Gastroesophageal sphincter (tissue), 4 donors: ENCODE measurements at regions not wholly inside any gene's neighbourhood (a gene's known extent, or its start where the extent isn't known, plus 50 kb on each side); places are given as distances from the start of the nearest gene placed in this dataset.
A peak's percentile ranks its signal among the peaks of the same experiment; 100 is the strongest.

Experiments used
- ATAC-seq: fragments of 150-250 bp; one replicate; pipeline ENCODE4 v1.9.1; 2016; ENCODE audit warnings: mild to moderate bottlenecking, moderate library complexity
- H3K27ac ChIP-seq, 4 donors: fragments of 200-600 bp; sonication (generic) in 3 of 4; 1 replicate in 3 of 4; 2 replicates in 1 of 4; pipeline ENCODE4 v1.5.1; 2016 to 2019
- H3K27me3 ChIP-seq: fragments of 200-600 bp; sonication (generic); one replicate; pipeline ENCODE4 v1.5.1; 2019
- H3K36me3 ChIP-seq, 2 donors: fragments of 200-600 bp; sonication (generic); one replicate each; pipeline ENCODE4 v1.5.1; 2019; ENCODE audit warnings: control low read depth in 1 of 2
- H3K4me1 ChIP-seq, 3 donors: fragments of 200-600 bp; sonication (generic); 1 replicate in 2 of 3; 2 replicates in 1 of 3; pipeline ENCODE4 v1.5.1; 2016 to 2019; ENCODE audit warnings: control low read depth in 2 of 3
- H3K4me3 ChIP-seq, 2 donors: fragments of 200-600 bp; sonication (generic); one replicate each; pipeline ENCODE4 v1.5.1; 2019; ENCODE audit warnings: mild to moderate bottlenecking in 1 of 2, moderate library complexity in 1 of 2
- H3K9me3 ChIP-seq, 3 donors: fragments of 200-600 bp; sonication (generic); one replicate each; pipeline ENCODE4 v1.5.1; 2017 to 2019; ENCODE audit warnings: control low read depth in 2 of 3
- EP300 ChIP-seq: sonication (generic); formaldehyde crosslinking; IDR thresholded peaks from one replicate; pipeline ENCODE4 v1.6.1; 2017; ENCODE audit warnings: antibody characterized with exemption, mild to moderate bottlenecking
- POLR2A ChIP-seq, 2 donors: fragments of 450-650 bp; IDR thresholded peaks; one replicate each; pipeline ENCODE4 v1.6.1; 2017; ENCODE audit warnings: antibody characterized with exemption in 2 of 2, mild to moderate bottlenecking in 2 of 2, moderate library complexity in 1 of 2
- POLR2AphosphoS5 ChIP-seq: sonication (generic); formaldehyde crosslinking; IDR thresholded peaks from one replicate; pipeline ENCODE4 v1.6.1; 2017; ENCODE audit warnings: antibody characterized with exemption
- WGBS, 2 donors: methylation state at CpG; one replicate each; pipeline ENCODE4 v1.1.5; 2018; ENCODE audit warnings: low coverage in 1 of 2; 5-methylcytosine and 5-hydroxymethylcytosine counted together
- TF ChIP-seq, protein P1 (sequence below), 4 experiments: fragments of 200-600 bp in 2 of 4; fragments of 450-650 bp in 2 of 4; sonication (generic) in 1 of 4; IDR thresholded peaks; one replicate each; pipeline ENCODE4 v1.5.1; 2017 to 2019; ENCODE audit warnings: antibody characterized with exemption in 4 of 4, mild to moderate bottlenecking in 2 of 4, moderate library complexity in 2 of 4

DNA sequence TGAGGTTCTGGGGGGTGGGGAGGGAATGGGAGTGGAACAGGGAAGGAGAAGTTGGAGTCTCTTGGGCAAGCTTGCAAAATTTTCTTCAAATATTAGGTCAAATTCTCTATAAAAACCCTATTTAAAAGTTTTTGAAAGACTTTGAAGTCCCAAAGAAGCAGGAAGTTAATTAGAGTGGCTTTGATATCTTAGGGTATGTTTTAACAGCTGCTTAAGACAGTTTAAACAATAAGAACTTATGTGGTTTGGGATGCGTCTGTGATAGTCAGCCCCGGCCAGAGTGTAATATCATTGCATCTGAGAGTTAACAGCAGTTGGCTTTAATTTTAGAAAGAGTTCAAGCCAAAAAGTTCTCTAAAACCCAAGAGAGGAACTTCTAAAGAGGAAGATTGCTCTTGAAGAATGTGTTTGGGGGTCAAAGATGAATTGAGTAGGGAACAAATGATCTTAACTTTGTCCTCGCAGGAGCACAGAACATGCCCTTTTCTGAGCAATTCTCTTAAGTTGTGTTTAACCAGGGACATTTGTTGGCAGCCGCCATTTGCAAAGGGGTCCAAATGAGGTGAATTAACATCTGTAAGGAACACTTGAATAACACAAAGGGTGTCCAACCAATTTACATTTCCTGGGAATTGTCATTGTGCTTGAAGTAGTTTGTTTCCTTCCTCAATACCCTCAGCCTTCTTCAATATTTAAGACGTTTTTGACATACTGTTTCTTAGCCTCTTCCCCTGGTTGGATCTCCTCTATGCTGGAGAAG, 182.4 kb downstream of the PTEN start:
- no peaks in the 10 kb centered on the region for H3K27me3 ChIP-seq
- no peak for TF ChIP-seq POLR2AphosphoS5
- TF ChIP-seq EP300: no peak
- no peak for TF ChIP-seq POLR2A (IDR thresholded peaks at IDR 0.05)
- TF ChIP-seq, protein P1, sequence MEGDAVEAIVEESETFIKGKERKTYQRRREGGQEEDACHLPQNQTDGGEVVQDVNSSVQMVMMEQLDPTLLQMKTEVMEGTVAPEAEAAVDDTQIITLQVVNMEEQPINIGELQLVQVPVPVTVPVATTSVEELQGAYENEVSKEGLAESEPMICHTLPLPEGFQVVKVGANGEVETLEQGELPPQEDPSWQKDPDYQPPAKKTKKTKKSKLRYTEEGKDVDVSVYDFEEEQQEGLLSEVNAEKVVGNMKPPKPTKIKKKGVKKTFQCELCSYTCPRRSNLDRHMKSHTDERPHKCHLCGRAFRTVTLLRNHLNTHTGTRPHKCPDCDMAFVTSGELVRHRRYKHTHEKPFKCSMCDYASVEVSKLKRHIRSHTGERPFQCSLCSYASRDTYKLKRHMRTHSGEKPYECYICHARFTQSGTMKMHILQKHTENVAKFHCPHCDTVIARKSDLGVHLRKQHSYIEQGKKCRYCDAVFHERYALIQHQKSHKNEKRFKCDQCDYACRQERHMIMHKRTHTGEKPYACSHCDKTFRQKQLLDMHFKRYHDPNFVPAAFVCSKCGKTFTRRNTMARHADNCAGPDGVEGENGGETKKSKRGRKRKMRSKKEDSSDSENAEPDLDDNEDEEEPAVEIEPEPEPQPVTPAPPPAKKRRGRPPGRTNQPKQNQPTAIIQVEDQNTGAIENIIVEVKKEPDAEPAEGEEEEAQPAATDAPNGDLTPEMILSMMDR (IDR thresholded peaks at IDR 0.05): no peak
- H3K9me3 ChIP-seq: no peaks in the 10 kb centered on the region
- WGBS, 2 donors: 36 to 51% methylated on average over 3 to 5 of the region's 5 CpGs
- H3K36me3 ChIP-seq: no peaks in the 10 kb centered on the region
- H3K4me3 ChIP-seq: no peak overlapping the region
- ATAC-seq: no peak
- H3K4me1 ChIP-seq: peaks cover 0 to 17% (median 0%) of the 10 kb centered on the region in 3 donors
- peak overlapping the region in 2 of 4 donors; percentile 33 to 51 for H3K27ac ChIP-seq

DNA sequence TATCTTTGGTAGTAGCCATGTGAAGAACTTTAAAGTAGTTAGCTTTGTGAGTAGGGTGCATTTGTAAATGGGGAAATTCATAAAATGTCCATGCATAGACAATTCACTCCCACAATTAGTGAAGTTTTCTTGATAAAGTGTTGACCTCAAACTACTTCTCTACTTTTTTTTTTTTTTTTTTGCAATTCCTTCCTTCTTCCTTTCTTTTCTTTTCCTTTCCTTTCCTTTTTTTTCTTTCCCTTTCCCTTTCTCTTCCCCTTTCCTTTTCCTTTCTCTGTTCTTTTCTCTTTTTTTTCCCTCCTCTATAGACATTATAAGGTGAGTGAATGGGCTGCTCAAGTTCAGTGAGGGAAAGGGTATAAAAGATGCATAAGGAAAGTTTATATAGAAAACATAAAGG, 184.2 kb downstream of the PTEN start:
- H3K4me1 ChIP-seq: peaks cover 0 to under 1% (median 0%) of the 10 kb centered on the region in 3 donors
- TF ChIP-seq, protein P1 (IDR thresholded peaks at IDR 0.05): no peak
- TF ChIP-seq POLR2AphosphoS5 (no peak), EP300 (no peak), POLR2A (IDR thresholded peaks at IDR 0.05) (no peak)
- ATAC-seq: no peak
- H3K27me3 ChIP-seq: no peaks in the 10 kb centered on the region
- H3K4me3 ChIP-seq: no peak overlapping the region
- H3K27ac ChIP-seq: no peak overlapping the region
- no peaks in the 10 kb centered on the region for H3K9me3 ChIP-seq
- no peaks in the 10 kb centered on the region for H3K36me3 ChIP-seq

DNA sequence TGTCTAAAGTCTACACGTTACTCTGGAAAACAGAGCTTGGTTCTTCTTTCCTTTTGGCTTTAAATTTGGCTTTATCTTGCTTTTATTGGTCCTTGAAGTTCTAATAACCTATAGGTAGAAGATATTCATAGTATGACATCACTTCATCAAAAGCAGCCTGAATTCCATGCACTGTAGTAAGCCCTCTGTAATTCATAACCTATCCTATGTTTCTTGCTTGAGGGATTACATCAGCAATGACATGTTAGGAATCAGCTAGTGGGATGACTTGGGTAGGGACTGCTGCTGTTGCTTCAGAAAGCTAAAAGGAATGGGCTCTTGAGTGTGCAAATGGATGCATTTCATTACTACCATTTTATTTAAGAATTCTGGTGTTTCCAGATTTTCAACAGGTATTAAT, 184.9 kb downstream of the PTEN start:
- Histone ChIP-seq H3K27me3 (no peaks in the 10 kb centered on the region), H3K4me1 (no peaks in the 10 kb centered on the region), H3K9me3 (no peaks in the 10 kb centered on the region), H3K36me3 (no peaks in the 10 kb centered on the region), H3K27ac (no peak overlapping the region), H3K4me3 (no peak overlapping the region)
- no peak for ATAC-seq
- TF ChIP-seq POLR2AphosphoS5 (no peak), POLR2A (IDR thresholded peaks at IDR 0.05) (no peak), EP300 (no peak)
- WGBS, 2 donors: 75 to 88% methylated on average over 1 of the region's 1 CpG

DNA sequence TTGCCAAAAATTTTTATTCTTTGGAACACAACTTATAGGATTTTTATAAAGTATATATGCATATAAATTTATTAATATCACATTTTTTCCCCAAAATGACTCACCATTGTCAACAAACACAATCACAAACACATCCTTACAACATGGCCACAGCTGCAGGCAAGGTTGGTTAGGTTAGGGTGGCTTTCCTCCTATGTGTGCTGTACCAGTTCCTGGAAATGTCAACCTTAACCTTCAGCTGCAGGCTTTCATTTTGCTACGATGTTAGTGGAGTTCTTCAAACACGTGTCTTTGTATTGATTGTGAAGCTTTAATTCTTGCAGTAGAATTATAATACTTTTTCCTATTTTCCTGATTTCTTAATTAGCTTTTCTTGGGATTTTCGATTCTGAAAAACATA, 185.8 kb downstream of the PTEN start:
- no peaks in the 10 kb centered on the region for H3K9me3 ChIP-seq
- WGBS, 2 donors: 82 to 97% methylated on average over 3 of the region's 3 CpGs
- TF ChIP-seq, protein P1 (IDR thresholded peaks at IDR 0.05): no peak
- TF ChIP-seq POLR2A (IDR thresholded peaks at IDR 0.05) (no peak), EP300 (no peak), POLR2AphosphoS5 (no peak)
- H3K27ac ChIP-seq: no peak overlapping the region
- no peaks in the 10 kb centered on the region for H3K4me1 ChIP-seq
- ATAC-seq: no peak
- no peak overlapping the region for H3K4me3 ChIP-seq
- H3K27me3 ChIP-seq: no peaks in the 10 kb centered on the region
- no peaks in the 10 kb centered on the region for H3K36me3 ChIP-seq

DNA sequence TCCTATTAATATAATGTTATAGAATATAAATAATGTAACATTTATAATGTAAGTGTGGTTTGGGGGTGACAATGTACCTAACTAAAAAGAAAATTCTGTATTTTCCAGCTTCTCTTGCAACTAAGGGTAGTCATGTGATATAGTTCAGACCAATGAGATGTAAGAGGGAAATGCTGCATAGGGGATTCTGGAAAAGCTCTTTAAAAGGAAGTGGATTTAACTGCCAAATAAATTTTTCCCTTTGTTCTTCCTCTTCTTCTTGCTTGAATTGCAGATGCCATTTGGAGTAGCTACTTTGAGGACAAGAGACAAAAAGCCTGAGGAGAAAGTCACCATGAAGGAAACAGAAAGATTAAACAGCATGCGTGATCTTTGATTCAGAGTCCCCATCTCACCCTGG, 194.3 kb downstream of the PTEN start:
- no peak for ATAC-seq
- H3K9me3 ChIP-seq: no peaks in the 10 kb centered on the region
- H3K4me3 ChIP-seq: no peak overlapping the region
- TF ChIP-seq EP300 (no peak), POLR2AphosphoS5 (no peak), POLR2A (IDR thresholded peaks at IDR 0.05) (no peak)
- TF ChIP-seq, protein P1 (IDR thresholded peaks at IDR 0.05): no peak
- 70 to 80% methylated on average over 1 of the region's 1 CpG for WGBS, 2 donors
- H3K4me1 ChIP-seq: peaks cover 0 to 10% (median 5%) of the 10 kb centered on the region in 3 donors
- H3K36me3 ChIP-seq: no peaks in the 10 kb centered on the region
- H3K27ac ChIP-seq: no peak overlapping the region
- H3K27me3 ChIP-seq: no peaks in the 10 kb centered on the region
